Endothelial cell (in vitro differentiated cells): ENCODE measurements at regions not wholly inside any gene's neighbourhood (a gene's known extent, or its start where the extent isn't known, plus 50 kb on each side); places are given as distances from the start of the nearest gene placed in this dataset.

ENCODE experiments used
- DNase-seq: peaks from one replicate; pipeline ENCODE4 v3.0.0; 2021; ENCODE audit warnings: low spot score
- H3K27ac Mint-ChIP-seq: one replicate; pipeline ENCODE4 v1.8.0; 2021; ENCODE audit warnings: mixed read lengths, inconsistent platforms; ENCODE audit not compliant: unreplicated experiment
- H3K27me3 Mint-ChIP-seq: one replicate; pipeline ENCODE4 v1.8.0; 2021; ENCODE audit warnings: mild to moderate bottlenecking, moderate library complexity, mixed read lengths, inconsistent platforms; ENCODE audit not compliant: unreplicated experiment
- H3K36me3 Mint-ChIP-seq: one replicate; pipeline ENCODE4 v1.8.0; 2021; ENCODE audit warnings: mild to moderate bottlenecking, low read depth, mixed read lengths, inconsistent platforms; ENCODE audit not compliant: unreplicated experiment
- H3K4me1 Mint-ChIP-seq: one replicate; pipeline ENCODE4 v1.8.0; 2021; ENCODE audit warnings: mild to moderate bottlenecking, mixed read lengths, inconsistent platforms; ENCODE audit not compliant: unreplicated experiment
- H3K4me3 Mint-ChIP-seq: one replicate; pipeline ENCODE4 v1.8.0; 2021; ENCODE audit warnings: mild to moderate bottlenecking, mixed read lengths, inconsistent platforms; ENCODE audit not compliant: unreplicated experiment
- H3K9me3 Mint-ChIP-seq: one replicate; pipeline ENCODE4 v1.8.0; 2021; ENCODE audit warnings: mixed read lengths, inconsistent platforms; ENCODE audit not compliant: unreplicated experiment
- TF ChIP-seq, protein P1 (sequence below): fragments of 200-600 bp; sonication (generic); IDR thresholded peaks from one replicate; pipeline ENCODE4 v1.5.0; 2021; ENCODE audit warnings: antibody characterized with exemption; ENCODE audit not compliant: unreplicated experiment

DNA sequence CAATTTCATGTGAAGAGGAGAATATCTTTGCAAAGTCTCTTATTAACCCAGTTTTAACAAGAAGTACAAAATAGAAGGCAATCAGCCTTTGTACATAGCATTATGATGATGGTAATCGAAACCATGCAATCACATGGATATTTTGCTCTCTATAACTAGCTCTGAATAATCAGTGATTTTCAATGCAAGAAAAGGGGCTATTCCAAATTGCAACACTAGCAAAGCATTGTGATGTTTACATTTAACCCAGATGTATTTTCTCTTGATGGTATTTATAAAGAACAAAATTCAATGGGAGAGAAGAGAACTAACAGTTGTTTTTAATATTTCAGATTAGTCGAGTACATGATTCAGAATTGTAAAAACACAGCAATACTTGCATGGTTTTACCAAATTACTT, 437.5 kb upstream of the DMAC1 start:
- Mint-ChIP-seq H3K4me1 (peaks cover 5% of the 10 kb centered on the region), H3K27me3 (no peaks in the 10 kb centered on the region), H3K4me3 (no peak overlapping the region), H3K27ac (no peak overlapping the region), H3K36me3 (no peaks in the 10 kb centered on the region), H3K9me3 (no peaks in the 10 kb centered on the region)
- no peak for DNase-seq
- TF ChIP-seq, protein P1, sequence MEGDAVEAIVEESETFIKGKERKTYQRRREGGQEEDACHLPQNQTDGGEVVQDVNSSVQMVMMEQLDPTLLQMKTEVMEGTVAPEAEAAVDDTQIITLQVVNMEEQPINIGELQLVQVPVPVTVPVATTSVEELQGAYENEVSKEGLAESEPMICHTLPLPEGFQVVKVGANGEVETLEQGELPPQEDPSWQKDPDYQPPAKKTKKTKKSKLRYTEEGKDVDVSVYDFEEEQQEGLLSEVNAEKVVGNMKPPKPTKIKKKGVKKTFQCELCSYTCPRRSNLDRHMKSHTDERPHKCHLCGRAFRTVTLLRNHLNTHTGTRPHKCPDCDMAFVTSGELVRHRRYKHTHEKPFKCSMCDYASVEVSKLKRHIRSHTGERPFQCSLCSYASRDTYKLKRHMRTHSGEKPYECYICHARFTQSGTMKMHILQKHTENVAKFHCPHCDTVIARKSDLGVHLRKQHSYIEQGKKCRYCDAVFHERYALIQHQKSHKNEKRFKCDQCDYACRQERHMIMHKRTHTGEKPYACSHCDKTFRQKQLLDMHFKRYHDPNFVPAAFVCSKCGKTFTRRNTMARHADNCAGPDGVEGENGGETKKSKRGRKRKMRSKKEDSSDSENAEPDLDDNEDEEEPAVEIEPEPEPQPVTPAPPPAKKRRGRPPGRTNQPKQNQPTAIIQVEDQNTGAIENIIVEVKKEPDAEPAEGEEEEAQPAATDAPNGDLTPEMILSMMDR = no peak

DNA sequence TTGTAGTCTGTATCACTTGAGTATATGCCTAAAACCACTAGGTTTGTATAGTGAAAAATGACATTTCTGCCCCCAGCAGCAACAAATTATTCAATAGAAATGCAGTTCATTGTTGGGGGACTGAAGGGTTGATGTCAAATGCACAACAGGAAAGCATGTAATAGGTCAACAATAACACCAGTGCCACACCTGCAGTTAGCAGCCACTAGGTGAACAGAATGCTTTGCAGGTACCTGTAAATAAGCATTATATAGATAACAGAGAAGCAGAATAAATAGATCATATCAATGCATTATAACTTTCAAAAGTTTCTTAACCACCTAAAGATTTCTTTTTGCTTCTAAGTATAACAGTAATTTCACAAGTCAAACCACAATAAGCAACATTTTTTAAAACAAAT, 435.9 kb upstream of the DMAC1 start:
- H3K9me3 Mint-ChIP-seq = no peaks in the 10 kb centered on the region
- H3K4me3 Mint-ChIP-seq = no peak overlapping the region
- no peak for DNase-seq
- TF ChIP-seq, protein P1 = no peak
- H3K27ac Mint-ChIP-seq = no peak overlapping the region
- H3K27me3 Mint-ChIP-seq = no peaks in the 10 kb centered on the region
- no peaks in the 10 kb centered on the region for H3K36me3 Mint-ChIP-seq
- H3K4me1 Mint-ChIP-seq = peaks cover 5% of the 10 kb centered on the region

GRCh38 chr9:8234316-8234715, 434.7 kb upstream of the DMAC1 start:
- no peaks in the 10 kb centered on the region for H3K27me3 Mint-ChIP-seq
- H3K36me3 Mint-ChIP-seq = no peaks in the 10 kb centered on the region

DNA sequence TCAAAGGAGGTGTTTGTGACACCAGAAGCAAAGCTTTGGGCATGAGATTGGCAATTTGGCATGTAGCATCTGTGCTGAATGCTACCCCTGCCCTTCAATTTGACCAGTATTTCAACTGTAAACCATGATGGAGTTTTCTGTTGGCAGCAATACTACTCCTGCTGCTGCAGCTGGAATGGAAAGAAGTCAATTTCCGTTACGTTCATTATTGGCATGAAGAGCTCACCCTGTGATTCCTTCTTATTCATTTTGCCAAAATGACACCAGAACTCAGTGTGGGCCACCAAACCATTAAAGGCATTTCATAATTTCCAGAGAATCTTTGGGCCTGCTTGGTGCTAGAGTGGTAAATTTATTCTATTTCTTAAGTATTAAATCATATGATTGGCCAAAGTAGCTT, 433.1 kb upstream of the DMAC1 start:
- no peak for DNase-seq
- no peaks in the 10 kb centered on the region for H3K36me3 Mint-ChIP-seq
- peaks cover 5% of the 10 kb centered on the region for H3K4me1 Mint-ChIP-seq
- H3K4me3 Mint-ChIP-seq = no peak overlapping the region
- no peak overlapping the region for H3K27ac Mint-ChIP-seq
- no peaks in the 10 kb centered on the region for H3K9me3 Mint-ChIP-seq
- TF ChIP-seq, protein P1 = no peak
- H3K27me3 Mint-ChIP-seq = no peaks in the 10 kb centered on the region

More at GRCh38 chr9:8234316-8234715, 434.7 kb upstream of the DMAC1 start:
- H3K27ac Mint-ChIP-seq = no peak overlapping the region
- TF ChIP-seq, protein P1 = no peak
- H3K4me1 Mint-ChIP-seq = peaks cover 5% of the 10 kb centered on the region
- no peak for DNase-seq
- H3K9me3 Mint-ChIP-seq = no peaks in the 10 kb centered on the region
- no peak overlapping the region for H3K4me3 Mint-ChIP-seq

- H3K9me3 Mint-ChIP-seq = no peaks in the 10 kb centered on the region
- no peak for DNase-seq
- H3K27me3 Mint-ChIP-seq = peaks cover 2% of the 10 kb centered on the region
- no peak overlapping the region for H3K4me3 Mint-ChIP-seq
- no peak overlapping the region for H3K27ac Mint-ChIP-seq
- H3K4me1 Mint-ChIP-seq = peaks cover 2% of the 10 kb centered on the region
- H3K36me3 Mint-ChIP-seq = no peaks in the 10 kb centered on the region
- TF ChIP-seq, protein P1 = no peak
These were observed 429.6 kb upstream of the DMAC1 start for GRCh38 chr9:8229226-8229625.
